DOHH2 (cell line): ENCODE measurements at regions not wholly inside any gene's neighbourhood (a gene's known extent, or its start where the extent isn't known, plus 50 kb on each side); places are given as distances from the start of the nearest gene placed in this dataset.

Experiments used
- H3F3A ChIP-seq: fragments of 200-600 bp; sonication (generic), shearing (Covaris generic); 2 replicates; pipeline ENCODE4 v1.6.0; 2016; ENCODE audit warnings: antibody characterized with exemption, mild to moderate bottlenecking; ENCODE audit not compliant: control insufficient read depth, insufficient read depth
- H3K27ac ChIP-seq: fragments of 200-600 bp; sonication (generic); 2 replicates; pipeline ENCODE4 v1.5.1; 2014; ENCODE audit warnings: low read depth, mild to moderate bottlenecking, low read length, moderate library complexity
- H3K27me3 ChIP-seq: fragments of 200-600 bp; sonication (generic); 2 replicates; pipeline ENCODE4 v1.6.1; 2014; ENCODE audit warnings: mild to moderate bottlenecking, low read length, mixed read lengths; ENCODE audit not compliant: control insufficient read depth
- H3K36me3 ChIP-seq: fragments of 200-600 bp; sonication (generic); 2 replicates; pipeline ENCODE4 v1.6.1; 2014; ENCODE audit warnings: mild to moderate bottlenecking, low read length, moderate library complexity, mixed read lengths; ENCODE audit not compliant: control insufficient read depth
- H3K4me1 ChIP-seq: fragments of 200-600 bp; sonication (generic); 2 replicates; pipeline ENCODE4 v1.6.1; 2014; ENCODE audit warnings: mild to moderate bottlenecking, low read length, mixed read lengths; ENCODE audit not compliant: control insufficient read depth
- H3K4me2 ChIP-seq: fragments of 200-600 bp; sonication (generic); 2 replicates; pipeline ENCODE4 v1.6.0; 2014; ENCODE audit warnings: mild to moderate bottlenecking, low read length, moderate library complexity
- H3K4me3 ChIP-seq: fragments of 200-600 bp; sonication (generic); 2 replicates; pipeline ENCODE4 v1.5.1; 2014; ENCODE audit warnings: mild to moderate bottlenecking, low read length, mixed read lengths
- H3K79me2 ChIP-seq: fragments of 200-600 bp; sonication (generic); 2 replicates; pipeline ENCODE4 v1.6.1; 2014; ENCODE audit warnings: mild to moderate bottlenecking, low read length, mixed read lengths; ENCODE audit not compliant: control insufficient read depth
- H3K9me2 ChIP-seq: fragments of 200-600 bp; sonication (generic); replicated peaks from 2 replicates; pipeline ENCODE4 v1.6.1; 2014; ENCODE audit warnings: mild to moderate bottlenecking, low read length, mixed read lengths; ENCODE audit not compliant: control insufficient read depth
- H3K9me3 ChIP-seq: fragments of 200-600 bp; sonication (generic); 2 replicates; pipeline ENCODE4 v1.6.1; 2014; ENCODE audit warnings: antibody characterized with exemption, low read length, mixed read lengths; ENCODE audit not compliant: control insufficient read depth, insufficient read depth
- H4K20me1 ChIP-seq: fragments of 200-600 bp; sonication (generic); 2 replicates; pipeline ENCODE4 v1.6.0; 2014; ENCODE audit warnings: low read depth, mild to moderate bottlenecking, antibody characterized with exemption, low read length, moderate library complexity; ENCODE audit not compliant: control insufficient read depth, insufficient read depth
- EZH2phosphoT487 ChIP-seq: fragments of 200-600 bp; sonication (generic); IDR thresholded peaks from 2 replicates; pipeline ENCODE4 v1.6.1; 2017; ENCODE audit warnings: borderline replicate concordance, mild to moderate bottlenecking, antibody characterized with exemption, low read length, moderate library complexity, mixed read lengths
- TF ChIP-seq, protein P1 (sequence below): fragments of 200-600 bp; sonication (generic); IDR thresholded peaks from one replicate; pipeline ENCODE4 v1.5.1; 2014; ENCODE audit warnings: antibody characterized with exemption, mild to moderate bottlenecking, low read depth, low read length; ENCODE audit not compliant: poor library complexity, severe bottlenecking

DNA sequence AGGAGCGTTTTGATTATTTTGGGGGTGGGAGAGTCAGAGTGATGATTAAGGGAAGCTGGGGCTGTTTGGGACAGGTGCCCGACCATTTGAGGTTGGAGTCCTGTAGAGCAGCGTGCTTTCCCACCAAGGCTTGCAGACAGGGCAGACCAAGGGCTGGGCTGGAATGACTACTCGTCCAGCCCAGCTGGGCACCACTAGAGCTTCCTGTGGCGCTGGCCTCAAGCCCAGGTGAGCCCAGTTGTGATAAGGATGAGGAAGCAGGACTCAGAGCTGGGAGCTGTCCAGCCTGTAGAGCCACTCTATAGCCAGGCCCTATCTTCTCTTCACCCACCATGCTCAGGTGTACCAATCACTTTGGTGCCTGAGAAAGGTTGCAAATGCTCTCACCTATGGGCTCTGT, 75.8 kb upstream of the ACAN start:
- Histone ChIP-seq H3K4me3 (no peak overlapping the region), H3K4me2 (no peak overlapping the region)
- TF ChIP-seq, protein P1, sequence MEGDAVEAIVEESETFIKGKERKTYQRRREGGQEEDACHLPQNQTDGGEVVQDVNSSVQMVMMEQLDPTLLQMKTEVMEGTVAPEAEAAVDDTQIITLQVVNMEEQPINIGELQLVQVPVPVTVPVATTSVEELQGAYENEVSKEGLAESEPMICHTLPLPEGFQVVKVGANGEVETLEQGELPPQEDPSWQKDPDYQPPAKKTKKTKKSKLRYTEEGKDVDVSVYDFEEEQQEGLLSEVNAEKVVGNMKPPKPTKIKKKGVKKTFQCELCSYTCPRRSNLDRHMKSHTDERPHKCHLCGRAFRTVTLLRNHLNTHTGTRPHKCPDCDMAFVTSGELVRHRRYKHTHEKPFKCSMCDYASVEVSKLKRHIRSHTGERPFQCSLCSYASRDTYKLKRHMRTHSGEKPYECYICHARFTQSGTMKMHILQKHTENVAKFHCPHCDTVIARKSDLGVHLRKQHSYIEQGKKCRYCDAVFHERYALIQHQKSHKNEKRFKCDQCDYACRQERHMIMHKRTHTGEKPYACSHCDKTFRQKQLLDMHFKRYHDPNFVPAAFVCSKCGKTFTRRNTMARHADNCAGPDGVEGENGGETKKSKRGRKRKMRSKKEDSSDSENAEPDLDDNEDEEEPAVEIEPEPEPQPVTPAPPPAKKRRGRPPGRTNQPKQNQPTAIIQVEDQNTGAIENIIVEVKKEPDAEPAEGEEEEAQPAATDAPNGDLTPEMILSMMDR, result no peak
- TF ChIP-seq EZH2phosphoT487, result no peak

DNA sequence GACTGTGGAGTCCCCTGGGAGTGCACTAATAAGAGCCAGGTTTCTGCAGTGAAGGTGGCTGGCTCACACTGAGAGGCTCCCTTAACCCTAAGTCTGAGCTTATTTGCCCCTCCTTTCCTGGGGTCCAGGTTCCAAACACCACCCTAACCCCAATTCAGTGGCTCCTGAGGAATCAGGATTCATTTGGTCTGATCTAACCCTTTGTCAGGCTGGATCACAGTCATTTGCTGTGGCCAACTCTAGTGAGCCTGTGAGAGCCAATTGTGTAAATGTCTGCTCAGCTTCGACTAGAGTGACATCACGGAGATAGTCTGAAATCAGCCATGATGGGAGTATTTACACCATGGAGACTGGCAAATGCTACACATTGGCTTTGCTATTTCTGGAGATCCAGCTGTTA, 73.7 kb upstream of the ACAN start:
- Histone ChIP-seq H3K27ac (no peak overlapping the region), H3K4me1 (peaks cover 28% of the 10 kb centered on the region), H3F3A (peaks cover 3% of the 10 kb centered on the region; the same call in 1 of the 2 replicates), H3K9me3 (no peaks in the 10 kb centered on the region), H3K9me2 (no peaks in the 10 kb centered on the region), H3K36me3 (no peaks in the 10 kb centered on the region), H3K4me2 (no peak overlapping the region), H3K4me3 (no peak overlapping the region), H4K20me1 (no peaks in the 10 kb centered on the region), H3K27me3 (no peaks in the 10 kb centered on the region; the same call in 1 of the 2 replicates), H3K79me2 (no peaks in the 10 kb centered on the region)
- no peak for TF ChIP-seq EZH2phosphoT487
- TF ChIP-seq, protein P1, result no peak

More for the DNA sequence above, 75.8 kb upstream of the ACAN start:
- H3K4me1 ChIP-seq, result peaks cover 28% of the 10 kb centered on the region
- no peaks in the 10 kb centered on the region for H4K20me1 ChIP-seq
- H3K9me3 ChIP-seq, result no peaks in the 10 kb centered on the region
- no peak overlapping the region for H3K27ac ChIP-seq
- no peaks in the 10 kb centered on the region for H3K27me3 ChIP-seq
- H3K36me3 ChIP-seq, result no peaks in the 10 kb centered on the region
- H3F3A ChIP-seq, result peaks cover 3% of the 10 kb centered on the region; the same call in 1 of the 2 replicates
- H3K79me2 ChIP-seq, result no peaks in the 10 kb centered on the region
- no peaks in the 10 kb centered on the region for H3K9me2 ChIP-seq

DNA sequence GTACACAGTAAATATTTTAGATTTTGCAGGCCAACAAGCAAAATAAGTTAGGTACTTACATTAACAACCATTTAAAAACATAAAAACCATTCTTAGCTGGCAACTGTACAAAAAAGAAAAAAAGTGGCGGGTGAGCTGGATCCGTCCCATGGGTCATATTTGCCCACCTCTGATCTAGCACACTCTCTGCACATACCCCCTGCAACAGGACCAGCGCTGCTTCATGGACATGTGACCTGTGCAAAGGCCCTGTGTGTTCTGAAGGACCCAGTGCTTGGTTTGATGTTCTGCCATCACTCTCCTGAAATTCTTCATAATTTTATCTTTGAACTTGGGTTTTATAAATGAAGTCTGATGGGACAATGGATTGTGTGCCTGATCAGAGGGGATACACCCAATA, 72.5 kb upstream of the ACAN start:
- H3K27ac ChIP-seq, result no peak overlapping the region
- TF ChIP-seq EZH2phosphoT487, result no peak
- peaks cover 3% of the 10 kb centered on the region; the same call in 1 of the 2 replicates for H3F3A ChIP-seq
- no peaks in the 10 kb centered on the region for H3K79me2 ChIP-seq
- H3K4me3 ChIP-seq, result no peak overlapping the region
- no peaks in the 10 kb centered on the region for H3K9me2 ChIP-seq
- H3K4me1 ChIP-seq, result peaks cover 17% of the 10 kb centered on the region
- no peaks in the 10 kb centered on the region for H3K36me3 ChIP-seq
- H3K4me2 ChIP-seq, result no peak overlapping the region
- H4K20me1 ChIP-seq, result no peaks in the 10 kb centered on the region
- H3K27me3 ChIP-seq, result no peaks in the 10 kb centered on the region; the same call in 1 of the 2 replicates
- no peaks in the 10 kb centered on the region for H3K9me3 ChIP-seq

DNA sequence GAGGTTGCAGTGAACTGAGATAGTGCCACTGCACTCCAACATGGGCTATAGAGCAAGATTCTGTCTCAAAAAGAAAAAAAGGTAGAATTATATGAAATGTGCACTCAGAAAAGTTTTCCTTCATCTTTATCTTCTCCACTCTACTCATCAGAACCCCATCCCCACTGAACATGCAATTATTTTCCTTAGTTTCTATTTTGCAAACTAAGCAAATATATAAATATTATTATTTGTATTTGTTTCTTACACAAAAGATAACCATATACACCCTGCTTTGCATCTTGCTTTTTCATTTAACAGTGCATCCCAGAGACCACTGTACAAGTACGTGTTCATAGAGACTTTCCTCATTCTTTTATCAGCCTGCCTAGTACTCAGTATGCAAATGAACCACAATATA, 68.0 kb upstream of the ACAN start:
- Histone ChIP-seq H3K9me2 (no peaks in the 10 kb centered on the region), H3K79me2 (no peaks in the 10 kb centered on the region), H3K4me1 (peaks cover 4% of the 10 kb centered on the region), H3K4me3 (no peak overlapping the region), H3K9me3 (no peaks in the 10 kb centered on the region), H3K36me3 (no peaks in the 10 kb centered on the region), H3K27ac (no peak overlapping the region), H3K27me3 (peaks cover 9% of the 10 kb centered on the region), H3K4me2 (no peak overlapping the region), H3F3A (no peaks in the 10 kb centered on the region), H4K20me1 (no peaks in the 10 kb centered on the region)
- TF ChIP-seq, protein P1, result no peak
- no peak for TF ChIP-seq EZH2phosphoT487
